ENCODE measurements at regions not wholly inside any gene's neighbourhood (a gene's known extent, or its start where the extent isn't known, plus 50 kb on each side); places are given as distances from the start of the nearest gene placed in this dataset.

DNA sequence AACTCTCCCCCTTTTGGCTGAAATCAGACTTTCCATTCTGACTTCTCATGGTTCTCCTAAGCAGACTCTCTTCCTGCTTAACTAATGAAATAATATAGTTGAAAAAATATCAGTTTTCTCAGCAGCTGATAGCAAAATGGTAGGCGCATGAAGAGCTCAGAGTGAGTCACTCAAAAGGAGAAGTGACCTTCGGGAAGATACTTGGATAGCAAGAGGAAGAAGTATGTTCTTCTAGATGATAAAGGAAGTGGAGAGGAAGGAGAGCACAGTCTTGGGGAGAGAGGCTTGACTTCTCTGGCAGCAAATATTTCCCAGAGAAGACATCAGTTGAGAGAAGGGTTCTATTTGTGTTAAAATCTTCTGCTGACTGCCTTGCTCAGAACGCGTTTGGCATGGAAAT lies 101.5 kb downstream of the TAF11L14 start:
- TF ChIP-seq YY1 (IDR thresholded peaks at IDR 0.05; ENCODE audit: insufficient read depth, insufficient read length) (no peak), SUZ12 (IDR thresholded peaks at IDR 0.05; ENCODE audit: extremely low read depth, insufficient read depth, insufficient read length) (no peak), ZNF274 (IDR thresholded peaks at IDR 0.05; ENCODE audit: low read depth, low read length) (no peak)

All from NT2/D1 (cell line).